Urothelium cell line (cell line): ENCODE measurements at regions not wholly inside any gene's neighbourhood (a gene's known extent, or its start where the extent isn't known, plus 50 kb on each side); places are given as distances from the start of the nearest gene placed in this dataset.

Experiments used
- DNase-seq: peaks from one replicate; pipeline ENCODE4 v3.0.0; 2011; ENCODE audit warnings: low spot score, mixed read lengths
- FAIRE-seq: peaks from 2 replicates; lab custom pipeline; 2011; peaks lifted over from hg19 to GRCh38; lab: Jason Lieb, UNC

GRCh38 chr13:73859841-73860240 lies 274.4 kb downstream of the KLF12 start:
- DNase-seq (no peak), FAIRE-seq (no peak)

- FAIRE-seq (no peak), DNase-seq (no peak)
Measured at GRCh38 chr13:73857106-73857505, 277.1 kb downstream of the KLF12 start.

- DNase-seq: no peak
- no peak for FAIRE-seq
Measured at GRCh38 chr13:73851104-73851503, 283.1 kb downstream of the KLF12 start.

- FAIRE-seq (no peak), DNase-seq (no peak)
Measured at GRCh38 chr13:73850104-73850873, 283.9 kb downstream of the KLF12 start.

DNA sequence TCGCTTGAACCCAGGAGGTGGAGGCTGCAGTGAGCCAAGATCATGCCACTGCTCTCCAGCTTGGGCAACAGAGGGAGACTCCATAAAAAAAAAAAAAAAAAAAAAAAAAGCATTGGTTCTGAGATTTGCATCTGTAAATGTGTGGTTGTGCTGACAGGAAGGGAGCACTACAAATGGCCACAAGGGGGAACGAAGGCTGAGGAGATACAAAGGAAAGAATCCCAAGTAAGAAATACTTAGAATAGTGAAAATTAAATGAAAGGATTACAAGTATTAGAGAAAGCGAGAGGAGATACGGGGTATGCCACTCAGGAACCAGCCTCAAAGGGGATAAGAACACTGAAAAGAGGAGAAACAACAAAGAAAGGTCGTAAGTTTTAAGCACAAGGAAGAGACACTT lies 284.9 kb downstream of the KLF12 start:
- FAIRE-seq (no peak), DNase-seq (no peak)

GRCh38 chr13:73844986-73845385 lies 289.2 kb downstream of the KLF12 start:
- FAIRE-seq: no peak
- DNase-seq: no peak

DNA sequence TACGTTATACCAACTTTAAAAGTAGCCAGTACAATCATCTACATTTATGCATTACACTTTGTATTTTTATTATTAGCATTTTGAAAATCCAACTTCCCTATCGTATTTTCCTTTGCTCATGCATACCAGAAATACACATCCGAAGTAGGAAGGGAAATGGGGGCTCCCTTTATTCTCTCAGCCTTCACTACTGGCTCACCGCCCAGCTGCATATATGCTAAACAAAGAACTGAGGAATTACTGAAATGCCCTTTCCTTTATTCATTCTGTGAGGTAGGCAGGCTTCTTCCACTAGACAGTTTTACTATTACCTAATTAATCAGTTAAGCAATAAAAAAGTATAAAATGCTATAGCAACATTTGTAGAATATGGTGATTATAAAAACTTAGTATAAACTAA lies 291.6 kb downstream of the KLF12 start:
- no peak for DNase-seq
- no peak for FAIRE-seq

DNA sequence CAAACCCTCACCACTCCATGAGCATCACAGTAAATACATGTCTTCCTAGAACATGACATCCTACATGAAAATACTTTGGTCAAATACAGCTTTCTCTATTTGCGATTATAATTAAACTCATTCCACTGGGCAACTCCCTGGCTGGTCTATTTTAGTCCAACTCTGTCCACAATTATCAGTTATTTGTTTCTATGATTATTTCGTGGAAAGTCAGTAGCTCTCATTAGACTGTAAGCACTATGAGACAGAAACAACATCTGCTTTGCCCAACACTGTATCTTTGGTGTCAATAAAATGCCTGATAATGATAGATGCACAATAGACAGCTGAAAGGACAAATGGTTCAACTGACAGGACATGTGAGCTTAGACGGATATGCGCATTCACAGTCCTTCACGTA lies 292.0 kb downstream of the KLF12 start:
- no peak for DNase-seq
- FAIRE-seq: no peak

GRCh38 chr13:73837147-73837546 lies 297.1 kb downstream of the KLF12 start:
- no peak for DNase-seq
- no peak for FAIRE-seq

DNA sequence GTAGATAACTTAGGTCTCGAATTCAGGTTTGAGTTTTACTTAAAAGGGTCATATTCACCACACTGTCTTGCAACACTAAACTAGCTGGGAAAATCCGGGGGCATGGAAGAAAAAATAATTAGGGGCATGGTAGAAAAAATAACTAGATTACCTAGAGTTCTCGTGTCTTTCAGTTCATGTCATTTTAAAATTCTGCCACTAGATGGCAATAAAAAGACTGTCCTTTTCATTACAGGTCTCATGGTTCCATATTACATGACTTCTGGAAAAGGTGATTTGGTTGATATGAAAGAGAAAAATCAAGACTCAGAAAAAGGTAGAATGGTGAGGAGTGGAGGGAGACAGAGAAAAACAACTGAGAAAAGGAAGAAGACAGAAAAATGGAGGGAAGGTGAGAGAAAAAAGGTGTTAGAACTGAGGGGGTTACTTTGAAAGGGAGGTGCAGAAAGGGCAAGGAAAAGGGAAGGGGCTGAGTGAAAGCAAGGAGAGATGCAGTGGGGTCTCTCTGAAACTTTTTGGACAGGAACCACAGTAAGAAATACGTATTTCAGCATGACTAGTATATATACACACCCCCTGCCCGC lies 299.0 kb downstream of the KLF12 start:
- FAIRE-seq (no peak), DNase-seq (peak; percentile 25)

DNA sequence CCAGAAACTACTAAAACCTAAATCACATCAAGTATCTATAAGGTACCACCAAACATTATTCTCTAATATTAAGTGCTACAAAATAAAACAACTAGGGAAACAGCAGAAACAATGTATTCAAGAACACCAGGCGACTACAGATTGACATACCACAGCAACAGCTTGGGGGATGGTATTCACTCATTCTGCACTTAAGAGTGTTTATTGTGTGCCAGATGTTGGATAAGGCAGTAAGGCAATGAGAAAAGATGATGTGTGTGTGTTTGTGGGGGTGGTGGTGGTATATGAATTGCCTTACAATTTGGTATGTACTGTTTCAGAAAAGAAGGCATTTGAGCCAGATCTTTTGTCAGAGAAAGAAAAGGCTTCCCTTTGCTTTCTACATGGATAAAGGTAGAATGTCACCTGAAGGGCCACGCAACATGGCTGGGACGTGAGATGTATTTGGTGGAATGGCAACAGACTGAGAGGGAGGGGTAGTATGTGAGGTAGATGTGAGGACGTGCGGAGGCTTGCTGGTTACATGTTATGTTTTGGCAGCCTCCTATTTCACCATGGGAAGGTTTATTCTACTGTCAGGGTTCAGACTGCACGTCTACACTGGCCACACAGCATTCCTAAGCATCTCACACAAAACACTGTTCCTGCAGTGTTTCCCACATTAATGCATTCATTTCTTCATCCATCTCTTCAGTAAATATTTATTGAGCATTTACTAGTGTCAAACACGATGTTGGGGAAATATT lies 300.7 kb downstream of the KLF12 start:
- FAIRE-seq (no peak), DNase-seq (no peak)

- DNase-seq (no peak), FAIRE-seq (no peak)
Measured at GRCh38 chr13:73832825-73833224, 301.4 kb downstream of the KLF12 start.

DNA sequence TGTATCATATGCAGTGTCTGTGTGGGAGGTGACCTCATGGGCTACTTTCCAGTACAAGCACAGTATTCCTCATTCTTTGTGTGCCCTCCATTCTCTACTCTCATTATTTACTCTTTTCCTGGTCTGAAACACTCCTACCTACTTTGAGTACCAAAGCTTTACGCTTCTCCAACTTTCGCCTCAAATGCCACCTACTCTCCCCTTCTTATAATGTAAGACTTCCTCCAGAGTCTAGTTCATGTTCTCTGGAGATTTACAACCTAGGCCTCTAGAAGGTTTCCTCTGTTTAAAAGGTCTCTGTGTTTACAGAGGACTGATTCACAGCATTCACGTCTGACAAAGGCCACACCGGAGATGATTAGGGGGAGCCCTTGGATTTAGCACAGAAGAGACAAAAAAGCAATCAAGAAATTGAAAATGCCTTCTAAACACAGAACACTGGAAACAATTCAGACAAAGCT lies 302.0 kb downstream of the KLF12 start:
- FAIRE-seq (no peak), DNase-seq (no peak)

GRCh38 chr13:73829416-73829815 lies 304.8 kb downstream of the KLF12 start:
- no peak for FAIRE-seq
- no peak for DNase-seq

GRCh38 chr13:73828811-73829210 lies 305.4 kb downstream of the KLF12 start:
- DNase-seq (no peak), FAIRE-seq (no peak)

DNA sequence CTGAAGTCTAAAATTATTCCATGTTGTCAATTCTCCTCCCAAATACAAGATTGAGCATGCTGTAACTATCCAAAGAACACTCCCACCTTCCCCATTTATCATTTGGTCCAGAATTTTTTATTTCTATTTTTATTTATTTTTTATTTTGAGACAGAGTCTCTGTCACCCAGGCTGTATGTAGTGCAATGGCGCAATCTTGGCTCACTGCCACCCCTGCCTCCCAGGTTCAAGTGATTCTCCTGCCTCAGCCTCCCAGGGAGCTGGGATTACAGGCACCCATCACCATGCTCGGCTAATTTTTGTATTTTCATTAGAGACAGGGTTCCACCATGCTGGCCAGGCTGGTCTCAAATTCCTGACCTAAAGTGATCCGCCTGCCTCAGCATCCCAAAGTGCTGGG lies 306.8 kb downstream of the KLF12 start:
- FAIRE-seq (no peak), DNase-seq (no peak)

DNA sequence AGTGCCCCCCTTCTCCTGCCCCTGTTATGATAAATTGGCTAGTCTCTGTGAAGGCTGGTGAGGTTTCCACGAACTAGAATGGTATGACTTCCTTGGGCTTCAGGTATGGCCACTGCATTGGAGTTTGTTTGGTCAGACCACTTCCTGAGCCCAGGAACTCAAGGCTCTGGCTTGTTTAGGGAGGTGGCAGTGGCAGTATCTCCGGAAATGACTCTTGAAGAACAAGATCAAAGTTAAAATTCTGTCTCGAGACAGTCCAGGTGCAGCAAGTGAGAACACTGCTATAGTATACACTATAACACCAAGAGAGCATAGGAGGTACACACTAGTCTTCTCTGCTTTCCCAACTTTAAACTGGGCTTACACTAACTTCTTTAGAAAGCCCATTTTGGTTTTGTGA lies 309.1 kb downstream of the KLF12 start:
- DNase-seq: no peak
- no peak for FAIRE-seq

DNA sequence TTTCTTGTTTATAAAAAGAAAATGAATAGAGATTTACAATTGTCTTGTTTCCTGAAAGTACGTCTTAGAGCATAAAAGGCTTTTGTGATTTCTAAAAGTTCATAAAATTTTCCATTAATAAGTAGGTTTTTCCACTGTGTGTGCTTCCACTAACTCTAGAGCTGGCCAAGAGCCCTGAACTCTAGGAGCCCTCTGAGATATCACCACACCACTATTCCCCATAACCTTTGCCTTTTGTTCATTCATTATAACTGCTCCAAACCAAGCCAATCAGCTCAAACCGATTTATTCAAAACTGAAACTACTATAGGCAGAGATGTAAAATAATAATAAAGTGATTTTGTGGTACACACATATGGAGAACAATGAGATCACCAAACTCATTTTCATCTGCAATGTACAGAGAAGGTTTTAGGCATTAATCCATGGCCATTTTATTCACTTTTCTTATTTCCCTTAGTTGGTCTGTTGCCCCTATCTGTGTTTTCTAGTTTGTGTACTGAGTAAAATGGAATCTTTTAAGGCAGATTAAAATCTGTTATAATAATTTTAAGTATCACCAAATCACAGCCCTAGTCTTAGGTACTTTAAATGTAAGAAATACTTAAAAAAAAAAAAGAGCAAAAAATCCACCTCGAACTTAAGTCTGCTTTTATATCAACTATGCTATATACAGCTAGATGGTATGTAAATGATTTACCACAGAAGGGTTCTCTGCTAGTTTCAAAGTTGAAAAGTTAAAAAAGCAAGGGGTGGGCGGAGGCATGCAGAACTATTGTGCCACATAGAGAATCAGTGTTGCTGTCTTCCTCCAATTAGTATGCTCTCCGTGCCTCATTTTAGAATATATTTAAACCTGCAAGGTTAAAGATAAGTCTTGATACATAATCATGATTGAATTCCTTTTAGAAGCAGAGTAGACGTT lies 311.3 kb downstream of the KLF12 start:
- no peak for DNase-seq
- FAIRE-seq: no peak

GRCh38 chr13:73820688-73821087 lies 313.5 kb downstream of the KLF12 start:
- no peak for DNase-seq
- FAIRE-seq: no peak

DNA sequence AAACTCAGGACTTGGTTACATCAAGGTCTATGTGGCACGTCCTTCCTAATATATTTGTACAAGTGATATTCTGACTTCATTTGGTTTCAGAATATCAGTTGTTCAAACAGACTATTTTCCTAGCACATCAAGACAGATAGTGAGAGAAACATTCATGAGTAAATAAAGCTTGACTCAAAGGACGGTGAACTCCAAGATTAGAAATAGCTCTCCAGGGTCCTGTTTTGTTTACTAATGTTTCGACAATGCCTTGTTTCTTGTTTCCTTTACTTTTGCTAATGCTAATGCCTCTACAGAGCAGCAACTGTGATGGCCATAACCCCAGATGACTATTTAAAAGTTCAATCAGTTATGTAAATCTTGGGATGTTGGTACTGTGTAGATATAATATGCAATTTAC lies 313.9 kb downstream of the KLF12 start:
- FAIRE-seq (no peak), DNase-seq (no peak)

DNA sequence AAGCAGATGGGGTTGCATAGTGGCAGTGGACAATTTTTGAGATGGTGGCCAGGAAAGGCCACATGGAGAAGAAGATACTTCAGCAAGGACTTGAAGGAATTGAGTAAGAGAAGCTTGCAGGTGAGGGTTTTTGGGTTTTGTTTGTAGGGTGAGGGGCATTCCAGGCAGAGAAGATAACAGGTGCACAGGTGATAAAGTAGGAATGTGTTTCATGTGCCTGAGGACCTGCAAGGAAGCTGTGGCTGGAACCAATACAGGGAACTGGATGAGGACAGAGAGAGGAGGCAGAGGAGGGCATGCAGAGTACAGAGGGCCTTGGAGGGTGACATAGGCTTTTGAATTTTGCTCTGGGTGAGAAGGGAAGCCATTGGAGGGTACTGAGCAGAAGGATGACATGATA lies 314.5 kb downstream of the KLF12 start:
- FAIRE-seq (no peak), DNase-seq (no peak)
